GM23338 (cell line): ENCODE measurements at regions not wholly inside any gene's neighbourhood (a gene's known extent, or its start where the extent isn't known, plus 50 kb on each side); places are given as distances from the start of the nearest gene placed in this dataset. TPM values are rescaled to one million over a fixed set of nuclear protein-coding genes. Genes with fewer than 3 reads are reported as not detected.

ENCODE experiments used
- small RNA-seq: library from RNA; depleted of rRNA; stranded (forward); fragments of <200 nt; gene quantifications from one replicate; pipeline ENCODE3, GENCODE V24; 2014; ENCODE audit warnings: low replicate concordance
- TF ChIP-seq, protein P1 (sequence below): fragments of 250-450 bp; sonication (Bioruptor Pico); IDR thresholded peaks from 2 replicates; pipeline ENCODE4 v1.5.0; 2020; ENCODE audit warnings: mild to moderate bottlenecking, moderate library complexity

DNA sequence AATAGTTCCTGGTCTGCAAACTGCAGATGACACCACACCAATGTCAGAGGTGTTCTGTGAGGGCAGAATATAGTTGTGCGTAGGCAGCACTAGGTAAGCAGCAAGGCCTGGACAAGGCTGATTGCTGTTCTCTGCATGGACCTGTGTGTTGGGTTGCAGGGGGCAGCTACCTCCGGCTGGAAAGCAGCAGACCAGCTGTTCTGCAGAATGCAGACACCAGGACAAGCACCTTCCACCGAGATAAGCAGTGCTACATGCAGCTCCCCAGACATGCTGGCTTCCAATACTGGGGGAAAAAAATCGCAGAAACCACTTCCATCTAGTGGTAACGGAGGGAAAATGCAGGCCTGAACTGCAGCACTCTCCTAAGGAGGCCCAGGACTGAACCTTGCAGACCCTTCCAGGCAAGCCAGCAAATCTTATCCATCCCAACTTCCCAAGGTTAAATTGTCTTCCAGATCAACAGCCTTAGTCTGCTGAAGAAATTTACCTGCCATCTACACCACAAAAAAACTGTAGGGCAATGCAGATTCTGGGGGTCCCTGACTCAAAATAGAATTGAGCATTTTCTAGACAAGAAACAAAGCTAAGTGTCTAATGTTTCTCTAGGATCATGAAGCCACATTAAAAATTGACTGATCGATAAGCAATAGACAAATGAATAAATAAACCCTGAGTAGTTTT lies 50.5 kb upstream of the COBL start (continued):
- TF ChIP-seq, protein P1, sequence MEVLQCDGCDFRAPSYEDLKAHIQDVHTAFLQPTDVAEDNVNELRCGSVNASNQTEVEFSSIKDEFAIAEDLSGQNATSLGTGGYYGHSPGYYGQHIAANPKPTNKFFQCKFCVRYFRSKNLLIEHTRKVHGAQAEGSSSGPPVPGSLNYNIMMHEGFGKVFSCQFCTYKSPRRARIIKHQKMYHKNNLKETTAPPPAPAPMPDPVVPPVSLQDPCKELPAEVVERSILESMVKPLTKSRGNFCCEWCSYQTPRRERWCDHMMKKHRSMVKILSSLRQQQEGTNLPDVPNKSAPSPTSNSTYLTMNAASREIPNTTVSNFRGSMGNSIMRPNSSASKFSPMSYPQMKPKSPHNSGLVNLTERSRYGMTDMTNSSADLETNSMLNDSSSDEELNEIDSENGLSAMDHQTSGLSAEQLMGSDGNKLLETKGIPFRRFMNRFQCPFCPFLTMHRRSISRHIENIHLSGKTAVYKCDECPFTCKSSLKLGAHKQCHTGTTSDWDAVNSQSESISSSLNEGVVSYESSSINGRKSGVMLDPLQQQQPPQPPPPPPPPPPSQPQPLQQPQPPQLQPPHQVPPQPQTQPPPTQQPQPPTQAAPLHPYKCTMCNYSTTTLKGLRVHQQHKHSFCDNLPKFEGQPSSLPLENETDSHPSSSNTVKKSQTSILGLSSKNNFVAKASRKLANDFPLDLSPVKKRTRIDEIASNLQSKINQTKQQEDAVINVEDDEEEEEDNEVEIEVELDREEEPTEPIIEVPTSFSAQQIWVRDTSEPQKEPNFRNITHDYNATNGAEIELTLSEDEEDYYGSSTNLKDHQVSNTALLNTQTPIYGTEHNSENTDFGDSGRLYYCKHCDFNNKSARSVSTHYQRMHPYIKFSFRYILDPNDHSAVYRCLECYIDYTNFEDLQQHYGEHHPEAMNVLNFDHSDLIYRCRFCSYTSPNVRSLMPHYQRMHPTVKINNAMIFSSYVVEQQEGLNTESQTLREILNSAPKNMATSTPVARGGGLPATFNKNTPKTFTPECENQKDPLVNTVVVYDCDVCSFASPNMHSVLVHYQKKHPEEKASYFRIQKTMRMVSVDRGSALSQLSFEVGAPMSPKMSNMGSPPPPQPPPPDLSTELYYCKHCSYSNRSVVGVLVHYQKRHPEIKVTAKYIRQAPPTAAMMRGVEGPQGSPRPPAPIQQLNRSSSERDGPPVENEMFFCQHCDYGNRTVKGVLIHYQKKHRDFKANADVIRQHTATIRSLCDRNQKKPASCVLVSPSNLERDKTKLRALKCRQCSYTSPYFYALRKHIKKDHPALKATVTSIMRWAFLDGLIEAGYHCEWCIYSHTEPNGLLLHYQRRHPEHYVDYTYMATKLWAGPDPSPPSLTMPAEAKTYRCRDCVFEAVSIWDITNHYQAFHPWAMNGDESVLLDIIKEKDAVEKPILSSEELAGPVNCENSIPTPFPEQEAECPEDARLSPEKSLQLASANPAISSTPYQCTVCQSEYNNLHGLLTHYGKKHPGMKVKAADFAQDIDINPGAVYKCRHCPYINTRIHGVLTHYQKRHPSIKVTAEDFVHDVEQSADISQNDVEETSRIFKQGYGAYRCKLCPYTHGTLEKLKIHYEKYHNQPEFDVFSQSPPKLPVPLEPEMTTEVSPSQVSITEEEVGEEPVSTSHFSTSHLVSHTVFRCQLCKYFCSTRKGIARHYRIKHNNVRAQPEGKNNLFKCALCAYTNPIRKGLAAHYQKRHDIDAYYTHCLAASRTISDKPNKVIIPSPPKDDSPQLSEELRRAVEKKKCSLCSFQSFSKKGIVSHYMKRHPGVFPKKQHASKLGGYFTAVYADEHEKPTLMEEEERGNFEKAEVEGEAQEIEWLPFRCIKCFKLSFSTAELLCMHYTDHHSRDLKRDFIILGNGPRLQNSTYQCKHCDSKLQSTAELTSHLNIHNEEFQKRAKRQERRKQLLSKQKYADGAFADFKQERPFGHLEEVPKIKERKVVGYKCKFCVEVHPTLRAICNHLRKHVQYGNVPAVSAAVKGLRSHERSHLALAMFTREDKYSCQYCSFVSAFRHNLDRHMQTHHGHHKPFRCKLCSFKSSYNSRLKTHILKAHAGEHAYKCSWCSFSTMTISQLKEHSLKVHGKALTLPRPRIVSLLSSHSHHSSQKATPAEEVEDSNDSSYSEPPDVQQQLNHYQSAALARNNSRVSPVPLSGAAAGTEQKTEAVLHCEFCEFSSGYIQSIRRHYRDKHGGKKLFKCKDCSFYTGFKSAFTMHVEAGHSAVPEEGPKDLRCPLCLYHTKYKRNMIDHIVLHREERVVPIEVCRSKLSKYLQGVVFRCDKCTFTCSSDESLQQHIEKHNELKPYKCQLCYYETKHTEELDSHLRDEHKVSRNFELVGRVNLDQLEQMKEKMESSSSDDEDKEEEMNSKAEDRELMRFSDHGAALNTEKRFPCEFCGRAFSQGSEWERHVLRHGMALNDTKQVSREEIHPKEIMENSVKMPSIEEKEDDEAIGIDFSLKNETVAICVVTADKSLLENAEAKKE (CRISPR knock-in tag): no peak

Small RNA genes lying in the stretch of these regions (small RNA-seq; reads per million reads assigned to genes)
- gene RF00322 (not detected), gene RN7SL292P (not detected), gene ROBO2P1 (not detected)
